CD4-positive, alpha-beta T cell (primary cell): ENCODE measurements at regions not wholly inside any gene's neighbourhood (a gene's known extent, or its start where the extent isn't known, plus 50 kb on each side); places are given as distances from the start of the nearest gene placed in this dataset.

Experiments used
- ATAC-seq: fragments of 200-7000 bp; cut with Tn5 transposase; one replicate; pipeline ENCODE4 v1.10.0; 2022; ENCODE audit warnings: mild to moderate bottlenecking; ENCODE audit not compliant: poor library complexity
- CTCF ChIA-PET: fragments of 350-600 bp; sonication (Branson Sonifier 250); formaldehyde crosslinking; loops from one replicate; lab custom pipeline; 2021; ENCODE audit warnings: antibody characterized with exemption, inconsistent platforms; lab: Charles Lee
- POLR2A ChIA-PET: fragments of 350-600 bp; sonication (Branson Sonifier 250); formaldehyde crosslinking; loops from one replicate; lab custom pipeline; 2021; ENCODE audit warnings: antibody characterized with exemption, inconsistent platforms; lab: Charles Lee
- DNase-seq, 14 experiments: peaks; one replicate each; pipeline ENCODE4 v3.0.0-alpha.2; 2013 to 2020; ENCODE audit warnings: mixed read lengths in 2 of 14
- H3K27ac ChIP-seq, 2 donors: one replicate each; pipeline versions ENCODE4 v1.5.1 to v1.7.0; 2013; ENCODE audit warnings: low read length in 2 of 2, low read depth in 1 of 2, mild to moderate bottlenecking in 1 of 2
- H3K27me3 ChIP-seq, 2 experiments: 1 replicate in 1 of 2; 2 replicates in 1 of 2; pipeline versions ENCODE4 v1.6.1 to v1.7.0; 2013; ENCODE audit warnings: low read length in 2 of 2, control low read depth in 1 of 2, mild to moderate bottlenecking in 1 of 2, moderate library complexity in 1 of 2; ENCODE audit not compliant: insufficient read depth in 2 of 2, control insufficient read depth in 1 of 2
- H3K36me3 ChIP-seq: one replicate; pipeline ENCODE4 v1.6.1; 2013; ENCODE audit warnings: low read length, control low read depth; ENCODE audit not compliant: insufficient read depth
- H3K4me1 ChIP-seq: one replicate; pipeline ENCODE4 v1.6.1; 2013; ENCODE audit warnings: low read length, control low read depth; ENCODE audit not compliant: insufficient read depth
- H3K4me3 ChIP-seq: one replicate; pipeline ENCODE4 v1.5.1; 2013; ENCODE audit warnings: mild to moderate bottlenecking, low read length, moderate library complexity
- H3K9me3 ChIP-seq, 2 experiments: 1 replicate in 1 of 2; 2 replicates in 1 of 2; pipeline versions ENCODE4 v1.6.1 to v1.7.0; 2013; ENCODE audit warnings: low read length in 2 of 2, mild to moderate bottlenecking in 2 of 2, control low read depth in 1 of 2, moderate library complexity in 1 of 2; ENCODE audit not compliant: control insufficient read depth in 1 of 2, insufficient read depth in 1 of 2
- H3K27ac Mint-ChIP-seq: one replicate; pipeline ENCODE4 v1.8.0; 2020; ENCODE audit warnings: mixed read lengths
- H3K27me3 Mint-ChIP-seq: one replicate; pipeline ENCODE4 v1.8.0; 2021; ENCODE audit warnings: mixed read lengths
- H3K36me3 Mint-ChIP-seq: one replicate; pipeline ENCODE4 v1.8.0; 2021; ENCODE audit warnings: low read depth, mixed read lengths
- H3K4me1 Mint-ChIP-seq: one replicate; pipeline ENCODE4 v1.8.0; 2021; ENCODE audit warnings: low read depth, mixed read lengths
- H3K4me3 Mint-ChIP-seq: one replicate; pipeline ENCODE4 v1.8.0; 2020; ENCODE audit warnings: mild to moderate bottlenecking, mixed read lengths
- H3K9me3 Mint-ChIP-seq: one replicate; pipeline ENCODE4 v1.8.0; 2020; ENCODE audit warnings: mixed read lengths
- CTCF ChIP-seq: fragments of 200-600 bp; IDR thresholded peaks from one replicate; pipeline ENCODE4 v1.8.0; 2022; ENCODE audit warnings: antibody characterized with exemption, mild to moderate bottlenecking
- intact Hi-C, 2 experiments: fragments of 100-400 bp; cut with DNase I in 1 of 2; cut with micrococcal nuclease in 1 of 2; formaldehyde crosslinking; loops; one replicate each; pipeline versions ENCODE4 v1.15.1 to v1.9.0; 2023 to 2025; cut with DNase I, micrococcal nuclease

- no peak overlapping the region for H3K27ac Mint-ChIP-seq
- ChIA-PET CTCF (no interaction called here), POLR2A (no interaction called here)
- no peak overlapping the region for H3K4me3 ChIP-seq
- DNase-seq = no peak
- H3K27ac ChIP-seq = no peak overlapping the region
- peaks cover 0 to 5% of the 10 kb centered on the region in 2 experiments for H3K27me3 ChIP-seq
- TF ChIP-seq CTCF = no peak
- peaks cover 20% of the 10 kb centered on the region for H3K4me1 Mint-ChIP-seq
- no peak for ATAC-seq
- H3K27me3 Mint-ChIP-seq = peaks cover 25% of the 10 kb centered on the region
- H3K36me3 Mint-ChIP-seq = no peaks in the 10 kb centered on the region
- no peaks in the 10 kb centered on the region for H3K9me3 Mint-ChIP-seq
- no peak overlapping the region for H3K4me3 Mint-ChIP-seq
- peaks cover 6% of the 10 kb centered on the region for H3K4me1 ChIP-seq
- no peaks in the 10 kb centered on the region for H3K36me3 ChIP-seq
- H3K9me3 ChIP-seq = peaks cover 0 to 9% of the 10 kb centered on the region in 2 experiments
- intact Hi-C loops = no loop called here
Observed at GRCh38 chr15:93235269-93235668, 146.3 kb upstream of the RGMA start.

GRCh38 chr15:93233710-93234109, 144.7 kb upstream of the RGMA start:
- Histone ChIP-seq H3K27me3 (peaks cover 0 to 3% of the 10 kb centered on the region in 2 experiments), H3K9me3 (peaks cover 0 to 2% of the 10 kb centered on the region in 2 experiments), H3K4me3 (no peak overlapping the region), H3K27ac (no peak overlapping the region), H3K4me1 (peaks cover 6% of the 10 kb centered on the region), H3K36me3 (no peaks in the 10 kb centered on the region)
- POLR2A ChIA-PET = no interaction called here
- TF ChIP-seq CTCF = no peak
- Mint-ChIP-seq H3K4me1 (peaks cover 20% of the 10 kb centered on the region), H3K27me3 (peaks cover 27% of the 10 kb centered on the region), H3K9me3 (no peaks in the 10 kb centered on the region), H3K4me3 (no peak overlapping the region), H3K27ac (no peak overlapping the region), H3K36me3 (no peaks in the 10 kb centered on the region)
- intact Hi-C loops = no loop called here
- CTCF ChIA-PET = no interaction called here
- ATAC-seq = no peak
- DNase-seq = no peak

GRCh38 chr15:93232845-93233244, 143.8 kb upstream of the RGMA start:
- Histone ChIP-seq H3K27ac (no peak overlapping the region), H3K27me3 (peaks cover 0 to 3% of the 10 kb centered on the region in 2 experiments), H3K4me1 (peaks cover 6% of the 10 kb centered on the region), H3K9me3 (no peaks in the 10 kb centered on the region), H3K36me3 (no peaks in the 10 kb centered on the region), H3K4me3 (no peak overlapping the region)
- intact Hi-C loops = no loop called here
- H3K27me3 Mint-ChIP-seq = peaks cover 27% of the 10 kb centered on the region
- H3K36me3 Mint-ChIP-seq = no peaks in the 10 kb centered on the region
- peaks cover 20% of the 10 kb centered on the region for H3K4me1 Mint-ChIP-seq
- H3K4me3 Mint-ChIP-seq = no peak overlapping the region
- DNase-seq (no peak), ATAC-seq (no peak)
- ChIA-PET POLR2A (no interaction called here), CTCF (no interaction called here)
- H3K27ac Mint-ChIP-seq = no peak overlapping the region
- H3K9me3 Mint-ChIP-seq = no peaks in the 10 kb centered on the region
- no peak for TF ChIP-seq CTCF
